ENCODE measurements at regions not wholly inside any gene's neighbourhood (a gene's known extent, or its start where the extent isn't known, plus 50 kb on each side); places are given as distances from the start of the nearest gene placed in this dataset.

- no peak for TF ChIP-seq CTCF (IDR thresholded peaks at IDR 0.05)
- TF ChIP-seq POLR2A (IDR thresholded peaks at IDR 0.05) = no peak
These were observed 346.7 kb upstream of the ANKRD30A start for GRCh38 chr10:36778651-36779050.
